ENCODE measurements at regions not wholly inside any gene's neighbourhood (a gene's known extent, or its start where the extent isn't known, plus 50 kb on each side); places are given as distances from the start of the nearest gene placed in this dataset.
"Not testable (repeated sequence)": the region's sequence is repeated elsewhere in the genome, so short reads cannot be mapped to it uniquely, and the experiment has no call there.

GRCh38 chr1:206367955-206368622, 102.2 kb upstream of the IKBKE start:
- not testable (repeated sequence) for TF ChIP-seq CTCF, POLR2A (IDR thresholded peaks at IDR 0.05)
